A673 (cell line): ENCODE measurements at regions not wholly inside any gene's neighbourhood (a gene's known extent, or its start where the extent isn't known, plus 50 kb on each side); places are given as distances from the start of the nearest gene placed in this dataset.

ENCODE experiments used
- BruUV-seq: library from RNA; stranded (reverse); fragments of 400-500 nt; replicated peaks from 2 replicates; lab custom pipeline; 2021; lab: Mats Ljungman, UMichigan
- CTCF ChIA-PET: fragments of 300-600 bp; sonication (Branson Sonifier 250); formaldehyde crosslinking; loops from one replicate; lab custom pipeline; 2022; ENCODE audit warnings: antibody characterized with exemption; lab: Charles Lee
- POLR2A ChIA-PET: fragments of 300-600 bp; sonication (Branson Sonifier 250); formaldehyde crosslinking; loops from one replicate; lab custom pipeline; 2022; ENCODE audit warnings: antibody characterized with exemption; ENCODE audit not compliant: low non-redundant PET; lab: Charles Lee
- DNase-seq: peaks from one replicate; pipeline ENCODE4 v3.0.0-alpha.2; 2015; ENCODE audit warnings: low spot score
- H3K27ac ChIP-seq: fragments of 200-600 bp; sonication (generic); 2 replicates; pipeline ENCODE4 v1.5.1; 2016; ENCODE audit warnings: mixed run types, low read depth, mild to moderate bottlenecking, mixed read lengths, antibody characterized with exemption, low read length; ENCODE audit not compliant: poor library complexity, severe bottlenecking
- H3K27me3 ChIP-seq: fragments of 200-600 bp; sonication (generic); replicated peaks from 2 replicates; pipeline ENCODE4 v1.6.1; 2017; ENCODE audit warnings: mixed run types, low read depth, mild to moderate bottlenecking, mixed read lengths, antibody characterized with exemption, low read length; ENCODE audit not compliant: insufficient read depth, poor library complexity
- H3K36me3 ChIP-seq: fragments of 200-600 bp; sonication (generic); 2 replicates; pipeline ENCODE4 v1.6.1; 2016; ENCODE audit warnings: mixed run types, mild to moderate bottlenecking, mixed read lengths, antibody characterized with exemption, low read length; ENCODE audit not compliant: insufficient read depth, poor library complexity, severe bottlenecking
- H3K4me1 ChIP-seq: fragments of 200-600 bp; sonication (generic); 2 replicates; pipeline ENCODE4 v1.6.1; 2017; ENCODE audit warnings: mixed run types, mild to moderate bottlenecking, mixed read lengths, antibody characterized with exemption, low read length; ENCODE audit not compliant: insufficient read depth, poor library complexity, severe bottlenecking
- H3K4me3 ChIP-seq: fragments of 200-600 bp; sonication (generic); 2 replicates; pipeline ENCODE4 v1.5.1; 2016; ENCODE audit warnings: low read depth, mixed run types, mild to moderate bottlenecking, mixed read lengths, low read length; ENCODE audit not compliant: poor library complexity, severe bottlenecking
- H3K9me3 ChIP-seq: fragments of 200-600 bp; sonication (generic); 2 replicates; pipeline ENCODE4 v1.6.1; 2016; ENCODE audit warnings: mixed run types, low read depth, mild to moderate bottlenecking, mixed read lengths, antibody characterized with exemption, low read length; ENCODE audit not compliant: poor library complexity, severe bottlenecking
- EZH2 ChIP-seq: fragments of 200-600 bp; sonication (generic); IDR thresholded peaks from 2 replicates; pipeline ENCODE4 v1.6.1; 2017; ENCODE audit warnings: borderline replicate concordance, low read depth, mild to moderate bottlenecking, mixed read lengths, antibody characterized with exemption, low read length; ENCODE audit not compliant: poor library complexity, severe bottlenecking
- intact Hi-C: fragments of 100-400 bp; cut with micrococcal nuclease; formaldehyde crosslinking; loops from one replicate; pipeline ENCODE4 v1.10.0; 2022; ENCODE audit not compliant: unreplicated experiment
- TF ChIP-seq, protein P1 (sequence below): fragments of 300-800, 200-600 bp; sonication (generic); conservative IDR thresholded peaks from 2 replicates; pipeline ENCODE4 v1.5.1; 2017; ENCODE audit warnings: low read depth, mild to moderate bottlenecking, antibody characterized with exemption, low read length, moderate library complexity, mixed read lengths

GRCh38 chr5:125012727-125013451 is 266.4 kb upstream of the ZNF608 start:
- Histone ChIP-seq H3K4me3 (no peak overlapping the region), H3K27ac (no peak overlapping the region), H3K4me1 (no peaks in the 10 kb centered on the region), H3K36me3 (no peaks in the 10 kb centered on the region), H3K9me3 (no peaks in the 10 kb centered on the region), H3K27me3 (peaks cover 33% of the 10 kb centered on the region)
- no TSS peak for BruUV-seq
- ChIA-PET POLR2A (no interaction called here), CTCF (no interaction called here)
- DNase-seq = no peak
- intact Hi-C loops = no loop called here
- TF ChIP-seq, protein P1, sequence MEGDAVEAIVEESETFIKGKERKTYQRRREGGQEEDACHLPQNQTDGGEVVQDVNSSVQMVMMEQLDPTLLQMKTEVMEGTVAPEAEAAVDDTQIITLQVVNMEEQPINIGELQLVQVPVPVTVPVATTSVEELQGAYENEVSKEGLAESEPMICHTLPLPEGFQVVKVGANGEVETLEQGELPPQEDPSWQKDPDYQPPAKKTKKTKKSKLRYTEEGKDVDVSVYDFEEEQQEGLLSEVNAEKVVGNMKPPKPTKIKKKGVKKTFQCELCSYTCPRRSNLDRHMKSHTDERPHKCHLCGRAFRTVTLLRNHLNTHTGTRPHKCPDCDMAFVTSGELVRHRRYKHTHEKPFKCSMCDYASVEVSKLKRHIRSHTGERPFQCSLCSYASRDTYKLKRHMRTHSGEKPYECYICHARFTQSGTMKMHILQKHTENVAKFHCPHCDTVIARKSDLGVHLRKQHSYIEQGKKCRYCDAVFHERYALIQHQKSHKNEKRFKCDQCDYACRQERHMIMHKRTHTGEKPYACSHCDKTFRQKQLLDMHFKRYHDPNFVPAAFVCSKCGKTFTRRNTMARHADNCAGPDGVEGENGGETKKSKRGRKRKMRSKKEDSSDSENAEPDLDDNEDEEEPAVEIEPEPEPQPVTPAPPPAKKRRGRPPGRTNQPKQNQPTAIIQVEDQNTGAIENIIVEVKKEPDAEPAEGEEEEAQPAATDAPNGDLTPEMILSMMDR = no peak
- TF ChIP-seq EZH2 = no peak

DNA sequence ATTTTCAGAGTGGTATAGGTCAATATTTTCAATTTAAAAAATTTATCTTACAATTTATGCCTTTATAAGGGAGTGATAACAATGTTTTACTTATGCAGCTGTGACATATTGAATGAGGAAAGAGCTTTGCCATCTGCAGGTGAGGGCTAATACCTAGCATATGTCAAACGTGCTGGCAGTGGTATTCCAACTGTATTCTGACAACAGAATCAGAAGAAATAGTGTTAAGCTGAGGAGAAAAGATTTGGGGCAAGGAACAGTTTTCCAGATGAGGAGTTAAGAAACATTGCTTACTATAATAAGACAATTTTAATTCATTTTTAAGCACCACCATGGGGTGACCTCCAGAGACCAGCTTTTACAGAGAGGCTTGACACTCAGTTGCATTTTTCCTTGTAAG is 267.8 kb upstream of the ZNF608 start:
- Histone ChIP-seq H3K27ac (no peak overlapping the region), H3K4me3 (no peak overlapping the region), H3K36me3 (no peaks in the 10 kb centered on the region), H3K4me1 (no peaks in the 10 kb centered on the region), H3K27me3 (peaks cover 25% of the 10 kb centered on the region), H3K9me3 (no peaks in the 10 kb centered on the region)
- intact Hi-C loops = no loop called here
- no TSS peak for BruUV-seq
- ChIA-PET CTCF (no interaction called here), POLR2A (no interaction called here)
- no peak for TF ChIP-seq EZH2
- TF ChIP-seq, protein P1 = no peak
- no peak for DNase-seq

DNA sequence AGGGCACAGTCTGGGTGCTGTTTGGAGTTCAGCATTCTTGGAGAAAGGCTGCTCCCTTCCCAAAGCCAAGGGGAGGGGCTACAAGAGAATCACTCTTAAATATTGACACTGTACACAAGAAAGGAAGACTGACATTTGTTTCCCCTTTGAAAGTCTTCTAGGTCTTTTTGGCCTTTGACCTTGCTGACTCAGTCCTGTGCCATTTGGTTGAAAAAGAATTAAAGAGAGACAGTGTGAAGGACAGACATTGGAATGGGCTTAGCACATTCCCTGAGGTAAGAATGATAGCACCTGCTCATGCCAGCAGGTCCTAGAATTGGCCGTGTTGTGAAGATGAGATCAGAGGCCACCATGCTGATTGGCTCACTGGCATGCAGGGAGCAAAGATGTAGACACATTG is 271.4 kb upstream of the ZNF608 start:
- Histone ChIP-seq H3K27ac (no peak overlapping the region), H3K9me3 (no peaks in the 10 kb centered on the region), H3K4me1 (no peaks in the 10 kb centered on the region), H3K27me3 (peaks cover 38% of the 10 kb centered on the region), H3K4me3 (no peak overlapping the region), H3K36me3 (no peaks in the 10 kb centered on the region)
- intact Hi-C loops = no loop called here
- TF ChIP-seq EZH2 = no peak
- TF ChIP-seq, protein P1 = no peak
- no TSS peak for BruUV-seq
- ChIA-PET CTCF (no interaction called here), POLR2A (no interaction called here)
- no peak for DNase-seq
